Breast epithelium (tissue), 4 donors: ENCODE measurements at regions not wholly inside any gene's neighbourhood (a gene's known extent, or its start where the extent isn't known, plus 50 kb on each side); places are given as distances from the start of the nearest gene placed in this dataset.

Experiments used
- DNase-seq, 2 donors: peaks; one replicate each; pipeline ENCODE4 v3.0.0-alpha.2; 2019; ENCODE audit warnings: low spot score in 2 of 2
- H3K27ac ChIP-seq, 2 donors: fragments of 200-600 bp; sonication (generic) in 1 of 2; one replicate each; pipeline ENCODE4 v1.5.1; 2016 to 2019; ENCODE audit warnings: mild to moderate bottlenecking in 1 of 2
- H3K27me3 ChIP-seq, 2 donors: fragments of 200-600 bp; sonication (generic) in 1 of 2; one replicate each; pipeline versions ENCODE4 v1.5.1 to v1.6.0; 2017 to 2019; ENCODE audit warnings: control low read depth in 1 of 2, mild to moderate bottlenecking in 1 of 2
- H3K36me3 ChIP-seq: fragments of 200-600 bp; one replicate; pipeline ENCODE4 v1.5.1; 2019
- H3K4me1 ChIP-seq, 2 donors: fragments of 200-600 bp; sonication (generic); one replicate each; pipeline ENCODE4 v1.5.1; 2016 to 2019; ENCODE audit warnings: control low read depth in 1 of 2
- H3K4me3 ChIP-seq, 3 donors: fragments of 200-600 bp; sonication (generic); 1 replicate in 2 of 3; 2 replicates in 1 of 3; pipeline ENCODE4 v1.5.1; 2016 to 2019; ENCODE audit warnings: mild to moderate bottlenecking in 3 of 3, moderate library complexity in 2 of 3
- H3K9me3 ChIP-seq, 2 donors: fragments of 200-600 bp; sonication (generic) in 1 of 2; one replicate each; pipeline ENCODE4 v1.5.1; 2016 to 2019; ENCODE audit warnings: control low read depth in 1 of 2
- POLR2A ChIP-seq: fragments of 450-650 bp; IDR thresholded peaks from one replicate; pipeline ENCODE4 v1.6.1; 2016; ENCODE audit warnings: antibody characterized with exemption, mild to moderate bottlenecking, moderate library complexity
- POLR2AphosphoS5 ChIP-seq, 3 donors: sonication (generic); formaldehyde crosslinking; IDR thresholded peaks; one replicate each; pipeline ENCODE4 v1.6.1; 2017; ENCODE audit warnings: antibody characterized with exemption in 3 of 3
- intact Hi-C: fragments of 100-400 bp; cut with DNase I; formaldehyde crosslinking; loops from one replicate; pipeline ENCODE4 v1.15.1; 2023; ENCODE audit warnings: low total_unique reads
- TF ChIP-seq, protein P1 (sequence below), 3 donors: fragments of 450-650 bp; IDR thresholded peaks; one replicate each; pipeline ENCODE4 v1.5.1; 2016 to 2017; ENCODE audit warnings: antibody characterized with exemption in 3 of 3, mild to moderate bottlenecking in 3 of 3, moderate library complexity in 3 of 3

DNA sequence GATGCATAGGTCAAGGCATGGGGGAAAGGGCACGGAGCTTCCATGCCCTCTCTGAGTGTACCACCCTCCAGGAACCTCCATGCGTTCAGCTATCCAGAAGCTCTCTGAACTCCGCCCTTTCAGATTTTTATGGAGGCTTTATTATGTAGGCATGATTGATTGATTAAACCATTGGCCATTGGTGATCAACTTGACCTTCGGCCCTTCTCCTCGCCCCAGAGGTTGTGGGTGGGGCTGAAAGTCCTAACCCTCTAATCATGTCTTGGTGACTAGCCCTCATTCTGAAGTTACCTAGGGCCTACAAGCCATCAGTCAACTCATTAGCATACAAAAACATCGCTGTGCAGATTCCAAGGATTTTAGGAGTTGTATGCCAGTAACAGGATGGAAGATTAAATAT is 323.7 kb upstream of the KLF4 start:
- H3K4me3 ChIP-seq: no peak overlapping the region
- H3K4me1 ChIP-seq: no peaks in the 10 kb centered on the region
- DNase-seq: no peak
- no peak for TF ChIP-seq POLR2A
- TF ChIP-seq, protein P1, sequence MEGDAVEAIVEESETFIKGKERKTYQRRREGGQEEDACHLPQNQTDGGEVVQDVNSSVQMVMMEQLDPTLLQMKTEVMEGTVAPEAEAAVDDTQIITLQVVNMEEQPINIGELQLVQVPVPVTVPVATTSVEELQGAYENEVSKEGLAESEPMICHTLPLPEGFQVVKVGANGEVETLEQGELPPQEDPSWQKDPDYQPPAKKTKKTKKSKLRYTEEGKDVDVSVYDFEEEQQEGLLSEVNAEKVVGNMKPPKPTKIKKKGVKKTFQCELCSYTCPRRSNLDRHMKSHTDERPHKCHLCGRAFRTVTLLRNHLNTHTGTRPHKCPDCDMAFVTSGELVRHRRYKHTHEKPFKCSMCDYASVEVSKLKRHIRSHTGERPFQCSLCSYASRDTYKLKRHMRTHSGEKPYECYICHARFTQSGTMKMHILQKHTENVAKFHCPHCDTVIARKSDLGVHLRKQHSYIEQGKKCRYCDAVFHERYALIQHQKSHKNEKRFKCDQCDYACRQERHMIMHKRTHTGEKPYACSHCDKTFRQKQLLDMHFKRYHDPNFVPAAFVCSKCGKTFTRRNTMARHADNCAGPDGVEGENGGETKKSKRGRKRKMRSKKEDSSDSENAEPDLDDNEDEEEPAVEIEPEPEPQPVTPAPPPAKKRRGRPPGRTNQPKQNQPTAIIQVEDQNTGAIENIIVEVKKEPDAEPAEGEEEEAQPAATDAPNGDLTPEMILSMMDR (IDR thresholded peaks at IDR 0.05): no peak
- no peak for TF ChIP-seq POLR2AphosphoS5 (IDR thresholded peaks at IDR 0.05)
- no peaks in the 10 kb centered on the region for H3K9me3 ChIP-seq
- no peaks in the 10 kb centered on the region for H3K36me3 ChIP-seq
- H3K27ac ChIP-seq: no peak overlapping the region
- H3K27me3 ChIP-seq: no peaks in the 10 kb centered on the region
- intact Hi-C loops: no loop called here

DNA sequence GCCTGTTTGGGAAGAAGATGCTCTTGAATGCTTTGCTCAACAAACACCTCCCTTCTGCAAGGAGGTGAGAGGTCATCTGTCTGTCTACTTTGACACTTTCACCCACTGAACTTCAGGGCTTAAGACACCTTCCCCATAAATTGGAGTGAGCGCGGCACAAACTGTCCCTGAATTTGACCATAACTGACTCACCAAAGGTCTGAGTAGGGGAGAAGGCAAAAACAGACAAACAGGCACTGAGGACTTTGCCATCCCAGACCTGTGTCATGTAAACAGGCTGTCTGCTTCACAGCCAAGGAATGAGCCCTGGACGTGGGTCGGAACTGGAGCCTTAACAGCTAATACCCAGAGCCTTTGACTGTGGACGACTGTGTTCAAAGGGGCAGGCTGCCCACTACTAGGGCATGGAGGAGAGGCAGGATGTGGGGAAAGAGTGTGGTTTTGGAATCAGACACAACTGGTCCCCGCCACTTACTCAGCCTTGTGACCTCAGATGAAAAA is 320.9 kb upstream of the KLF4 start:
- H3K27me3 ChIP-seq: no peaks in the 10 kb centered on the region
- intact Hi-C loops: no loop called here
- no peaks in the 10 kb centered on the region for H3K4me1 ChIP-seq
- no peaks in the 10 kb centered on the region for H3K36me3 ChIP-seq
- no peaks in the 10 kb centered on the region for H3K9me3 ChIP-seq
- TF ChIP-seq POLR2A (no peak), POLR2AphosphoS5 (IDR thresholded peaks at IDR 0.05) (no peak)
- TF ChIP-seq, protein P1 (IDR thresholded peaks at IDR 0.05): no peak
- no peak overlapping the region for H3K27ac ChIP-seq
- DNase-seq: no peak
- H3K4me3 ChIP-seq: no peak overlapping the region

DNA sequence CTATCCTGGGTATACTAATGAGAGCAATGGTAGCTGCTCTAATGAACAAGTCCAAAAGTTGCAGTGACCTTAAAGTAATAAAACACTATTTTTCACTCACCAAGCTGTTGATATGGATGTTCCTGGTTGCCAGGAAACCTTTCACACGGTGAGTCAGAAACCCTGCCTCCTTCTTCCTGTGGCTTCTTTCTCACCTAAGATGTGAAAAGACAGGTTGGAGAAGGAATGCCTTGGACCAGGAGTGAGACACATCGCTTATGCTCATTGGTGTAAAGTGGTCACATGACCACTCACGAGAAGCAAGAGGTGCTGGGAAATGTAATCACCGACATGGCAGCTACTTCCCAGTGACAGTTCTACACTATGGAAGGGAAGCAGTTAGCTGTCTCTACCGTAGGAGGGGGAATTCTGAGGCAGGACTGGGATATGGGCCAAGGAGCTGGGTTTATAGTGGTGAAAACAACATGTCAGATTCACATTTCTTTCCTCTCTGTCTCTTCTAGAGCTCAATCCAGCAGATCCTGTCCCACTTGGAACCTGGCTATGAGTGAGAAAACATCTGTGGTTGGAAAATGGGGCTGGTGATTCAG is 320.4 kb upstream of the KLF4 start:
- Histone ChIP-seq H3K27ac (no peak overlapping the region), H3K4me1 (no peaks in the 10 kb centered on the region), H3K27me3 (no peaks in the 10 kb centered on the region), H3K4me3 (no peak overlapping the region), H3K36me3 (no peaks in the 10 kb centered on the region), H3K9me3 (no peaks in the 10 kb centered on the region)
- intact Hi-C loops: no loop called here
- TF ChIP-seq POLR2A (no peak), POLR2AphosphoS5 (IDR thresholded peaks at IDR 0.05) (no peak)
- TF ChIP-seq, protein P1 (IDR thresholded peaks at IDR 0.05): no peak
- no peak for DNase-seq

DNA sequence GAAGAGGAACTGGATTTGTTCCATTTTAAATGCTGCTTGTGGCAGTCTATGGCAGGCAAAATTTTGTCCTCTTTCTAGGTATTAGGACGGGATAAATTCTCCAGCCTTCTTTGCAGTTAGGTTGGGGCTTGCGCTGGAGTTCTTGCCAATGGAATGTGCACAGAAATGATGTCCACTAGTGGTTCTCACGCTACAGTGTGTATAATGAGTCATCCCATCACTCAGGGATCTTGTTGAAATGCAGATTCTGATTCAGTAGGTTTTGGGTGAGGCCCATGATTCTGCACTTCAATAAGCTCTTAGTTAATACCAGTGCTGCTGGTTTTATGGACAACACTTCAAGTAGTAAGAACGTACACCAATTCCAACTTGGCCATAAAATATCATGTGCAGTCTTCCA is 317.6 kb upstream of the KLF4 start:
- no peak for TF ChIP-seq POLR2A
- TF ChIP-seq, protein P1 (IDR thresholded peaks at IDR 0.05): no peak
- TF ChIP-seq POLR2AphosphoS5 (IDR thresholded peaks at IDR 0.05): no peak
- intact Hi-C loops: no loop called here

DNA sequence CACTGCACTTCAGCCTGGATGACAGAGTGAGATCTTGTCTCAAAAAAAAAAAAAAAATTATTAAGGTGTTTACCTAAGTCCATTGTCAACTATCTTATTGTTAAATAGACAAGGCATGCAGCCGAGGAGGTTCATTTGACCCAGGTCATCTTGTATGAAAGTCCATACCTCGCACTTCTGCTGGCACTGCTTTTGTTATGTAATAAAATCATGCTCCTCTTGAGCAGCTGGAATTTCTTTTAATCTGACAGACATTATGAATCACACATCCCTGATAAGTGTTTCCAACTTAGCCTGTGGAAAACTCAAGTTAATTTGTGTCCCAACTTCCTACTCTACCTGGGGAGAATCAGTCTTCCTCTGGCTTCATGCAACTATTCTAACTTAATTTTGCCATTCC is 315.6 kb upstream of the KLF4 start:
- Histone ChIP-seq H3K36me3 (no peaks in the 10 kb centered on the region), H3K27me3 (no peaks in the 10 kb centered on the region), H3K4me3 (no peak overlapping the region), H3K27ac (no peak overlapping the region), H3K4me1 (no peaks in the 10 kb centered on the region), H3K9me3 (no peaks in the 10 kb centered on the region)
- TF ChIP-seq POLR2A: no peak
- TF ChIP-seq, protein P1 (IDR thresholded peaks at IDR 0.05): no peak
- no peak for TF ChIP-seq POLR2AphosphoS5 (IDR thresholded peaks at IDR 0.05)
- no peak for DNase-seq
- intact Hi-C loops: no loop called here

More for the DNA sequence above, 317.6 kb upstream of the KLF4 start:
- Histone ChIP-seq H3K36me3 (no peaks in the 10 kb centered on the region), H3K4me1 (no peaks in the 10 kb centered on the region), H3K4me3 (no peak overlapping the region), H3K9me3 (no peaks in the 10 kb centered on the region), H3K27ac (no peak overlapping the region), H3K27me3 (no peaks in the 10 kb centered on the region)
- DNase-seq: no peak
